ENCODE measurements at regions not wholly inside any gene's neighbourhood (a gene's known extent, or its start where the extent isn't known, plus 50 kb on each side); places are given as distances from the start of the nearest gene placed in this dataset.

GRCh38 chr6:44734886-44735629 is 347.6 kb downstream of the CDC5L start (continued):
- no peak for TF ChIP-seq MLX (CRISPR knock-in tag; IDR thresholded peaks at IDR 0.05)
- TF ChIP-seq SMAD4 (CRISPR knock-in tag; IDR thresholded peaks at IDR 0.05): no peak
- TF ChIP-seq FOXP1 (CRISPR knock-in tag; IDR thresholded peaks at IDR 0.05; ENCODE audit: borderline replicate concordance): no peak
- TF ChIP-seq MYBL2 (CRISPR knock-in tag; IDR thresholded peaks at IDR 0.05): no peak

DNA sequence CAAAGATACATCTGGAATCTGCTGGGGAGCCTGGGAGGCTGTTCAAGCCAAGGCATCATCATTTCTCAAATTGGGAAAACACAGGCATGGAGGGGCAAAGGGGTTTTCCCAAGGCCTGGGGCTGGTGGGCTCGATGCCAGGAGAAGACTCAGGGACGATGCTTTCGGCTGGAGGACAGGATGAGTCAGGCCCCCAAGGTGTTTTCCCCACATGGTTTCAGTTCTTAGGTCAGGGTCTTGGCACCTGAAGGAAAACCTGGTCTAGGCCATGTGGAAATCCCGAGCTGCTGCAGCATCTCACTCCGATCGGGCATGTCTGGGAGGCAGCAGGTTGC is 348.1 kb downstream of the CDC5L start:
- Mint-ChIP-seq H3K4me3 (no peak overlapping the region), H3K27ac (no peak overlapping the region), H3K4me1 (peaks cover 20% of the 10 kb centered on the region), H3K9me3 (no peaks in the 10 kb centered on the region), H3K27me3 (ENCODE audit: low read depth) (no peaks in the 10 kb centered on the region), H3K36me3 (no peaks in the 10 kb centered on the region)
- ATAC-seq (no peak), DNase-seq (ENCODE audit: low spot score) (no peak)
- TF ChIP-seq, protein P1, sequence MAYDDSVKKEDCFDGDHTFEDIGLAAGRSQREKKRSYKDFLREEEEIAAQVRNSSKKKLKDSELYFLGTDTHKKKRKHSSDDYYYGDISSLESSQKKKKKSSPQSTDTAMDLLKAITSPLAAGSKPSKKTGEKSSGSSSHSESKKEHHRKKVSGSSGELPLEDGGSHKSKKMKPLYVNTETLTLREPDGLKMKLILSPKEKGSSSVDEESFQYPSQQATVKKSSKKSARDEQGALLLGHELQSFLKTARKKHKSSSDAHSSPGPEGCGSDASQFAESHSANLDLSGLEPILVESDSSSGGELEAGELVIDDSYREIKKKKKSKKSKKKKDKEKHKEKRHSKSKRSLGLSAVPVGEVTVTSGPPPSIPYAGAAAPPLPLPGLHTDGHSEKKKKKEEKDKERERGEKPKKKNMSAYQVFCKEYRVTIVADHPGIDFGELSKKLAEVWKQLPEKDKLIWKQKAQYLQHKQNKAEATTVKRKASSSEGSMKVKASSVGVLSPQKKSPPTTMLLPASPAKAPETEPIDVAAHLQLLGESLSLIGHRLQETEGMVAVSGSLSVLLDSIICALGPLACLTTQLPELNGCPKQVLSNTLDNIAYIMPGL (CRISPR knock-in tag; IDR thresholded peaks at IDR 0.05): no peak
- TF ChIP-seq TEAD4 (CRISPR knock-in tag; IDR thresholded peaks at IDR 0.05): no peak
- no peak for TF ChIP-seq PRRX2 (CRISPR knock-in tag; IDR thresholded peaks at IDR 0.05)
- TF ChIP-seq ELF4 (CRISPR knock-in tag; IDR thresholded peaks at IDR 0.05; ENCODE audit: low read depth): no peak
- TF ChIP-seq, protein P2, sequence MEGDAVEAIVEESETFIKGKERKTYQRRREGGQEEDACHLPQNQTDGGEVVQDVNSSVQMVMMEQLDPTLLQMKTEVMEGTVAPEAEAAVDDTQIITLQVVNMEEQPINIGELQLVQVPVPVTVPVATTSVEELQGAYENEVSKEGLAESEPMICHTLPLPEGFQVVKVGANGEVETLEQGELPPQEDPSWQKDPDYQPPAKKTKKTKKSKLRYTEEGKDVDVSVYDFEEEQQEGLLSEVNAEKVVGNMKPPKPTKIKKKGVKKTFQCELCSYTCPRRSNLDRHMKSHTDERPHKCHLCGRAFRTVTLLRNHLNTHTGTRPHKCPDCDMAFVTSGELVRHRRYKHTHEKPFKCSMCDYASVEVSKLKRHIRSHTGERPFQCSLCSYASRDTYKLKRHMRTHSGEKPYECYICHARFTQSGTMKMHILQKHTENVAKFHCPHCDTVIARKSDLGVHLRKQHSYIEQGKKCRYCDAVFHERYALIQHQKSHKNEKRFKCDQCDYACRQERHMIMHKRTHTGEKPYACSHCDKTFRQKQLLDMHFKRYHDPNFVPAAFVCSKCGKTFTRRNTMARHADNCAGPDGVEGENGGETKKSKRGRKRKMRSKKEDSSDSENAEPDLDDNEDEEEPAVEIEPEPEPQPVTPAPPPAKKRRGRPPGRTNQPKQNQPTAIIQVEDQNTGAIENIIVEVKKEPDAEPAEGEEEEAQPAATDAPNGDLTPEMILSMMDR (IDR thresholded peaks at IDR 0.05): no peak
- no peak for TF ChIP-seq ERG (CRISPR knock-in tag; IDR thresholded peaks at IDR 0.05)
- TF ChIP-seq MXD4 (CRISPR knock-in tag; IDR thresholded peaks at IDR 0.05; ENCODE audit: borderline replicate concordance): no peak
- TF ChIP-seq RORB (CRISPR knock-in tag; IDR thresholded peaks at IDR 0.05): no peak
- TF ChIP-seq ZNF396 (CRISPR knock-in tag; IDR thresholded peaks at IDR 0.05; ENCODE audit: borderline replicate concordance): no peak
- TF ChIP-seq HMGA2 (CRISPR knock-in tag; IDR thresholded peaks at IDR 0.05): no peak
- TF ChIP-seq NR3C1 (CRISPR knock-in tag; conservative IDR thresholded peaks at IDR 0.05; ENCODE audit: low read depth): no peak
- no peak for TF ChIP-seq SMAD3 (CRISPR knock-in tag; IDR thresholded peaks at IDR 0.05; ENCODE audit: borderline replicate concordance)
- TF ChIP-seq CREM (CRISPR knock-in tag; IDR thresholded peaks at IDR 0.05): no peak
- no peak for TF ChIP-seq AR (CRISPR knock-in tag; IDR thresholded peaks at IDR 0.05)
- no peak for TF ChIP-seq TP53 (CRISPR knock-in tag; IDR thresholded peaks at IDR 0.05)
- no peak for TF ChIP-seq MAX (CRISPR knock-in tag; IDR thresholded peaks at IDR 0.05)
- TF ChIP-seq E2F4 (CRISPR knock-in tag; IDR thresholded peaks at IDR 0.05; ENCODE audit: borderline replicate concordance, low read depth): no peak
- no peak for TF ChIP-seq E2F1 (CRISPR knock-in tag; IDR thresholded peaks at IDR 0.05)
- ChIA-PET CTCF (no interaction called here), POLR2A (no interaction called here)
